Right lobe of liver (tissue), 6 donors: ENCODE measurements at regions not wholly inside any gene's neighbourhood (a gene's known extent, or its start where the extent isn't known, plus 50 kb on each side); places are given as distances from the start of the nearest gene placed in this dataset.

Experiments
- ATAC-seq, 4 donors: fragments of 200-7000 bp; cut with Tn5 transposase; one replicate each; pipeline ENCODE4 v1.9.1; 2020; ENCODE audit warnings: mild to moderate bottlenecking in 4 of 4, moderate library complexity in 4 of 4
- DNase-seq, 3 donors: peaks; one replicate each; pipeline ENCODE4 v3.0.0-alpha.2; 2020
- H3K27ac ChIP-seq, 3 donors: fragments of 200-600 bp; one replicate each; pipeline ENCODE4 v1.8.0; 2022
- H3K27me3 ChIP-seq, 2 donors: fragments of 200-600 bp; one replicate each; pipeline ENCODE4 v1.8.0; 2022
- H3K36me3 ChIP-seq, 4 donors: fragments of 200-600 bp; sonication (generic) in 1 of 4; one replicate each; pipeline versions ENCODE4 v1.5.1 to v1.8.0; 2017 to 2022; ENCODE audit warnings: control low read depth in 1 of 4
- H3K4me1 ChIP-seq, 4 donors: fragments of 200-600 bp; sonication (generic) in 1 of 4; one replicate each; pipeline versions ENCODE4 v1.5.1 to v1.8.0; 2017 to 2022; ENCODE audit warnings: control low read depth in 1 of 4
- H3K4me3 ChIP-seq, 3 donors: fragments of 200-600 bp; one replicate each; pipeline ENCODE4 v1.8.0; 2022
- H3K9me3 ChIP-seq, 4 donors: fragments of 200-600 bp; sonication (generic) in 1 of 4; one replicate each; pipeline versions ENCODE4 v1.5.1 to v1.8.0; 2017 to 2022; ENCODE audit warnings: control low read depth in 1 of 4
- CTCF ChIP-seq, 4 donors: fragments of 200-600 bp in 3 of 4; fragments of 450-650 bp in 1 of 4; IDR thresholded peaks; one replicate each; pipeline versions ENCODE4 v1.5.1 to v1.8.0; 2016 to 2022; ENCODE audit warnings: antibody characterized with exemption in 4 of 4, mild to moderate bottlenecking in 2 of 4
- POLR2A ChIP-seq: fragments of 450-650 bp; IDR thresholded peaks from one replicate; pipeline ENCODE4 v1.6.1; 2017; ENCODE audit warnings: antibody characterized with exemption, mild to moderate bottlenecking
- WGBS: methylation state at CpG from one replicate; pipeline ENCODE4 v1.1.6; 2018; ENCODE audit warnings: low coverage, low lambda C conversion rate; ENCODE audit not compliant: insufficient coverage; ENCODE audit errors: missing lambda C conversion rate; 5-methylcytosine and 5-hydroxymethylcytosine counted together
- intact Hi-C, 2 donors: fragments of 100-400 bp; cut with DNase I; formaldehyde crosslinking; loops; one replicate each; pipeline versions ENCODE4 v1.11.2 to v1.14.1; 2022
- donor health status: DM: no; HTN: yes; CAD: no.
- donor health status: DM: no; HTN: no; CAD: no.
- donor health status: DM: no; HTN: no; CAD: no.
- donor health status: DM: no; HTN: yes; CAD: no.
- donor health status: DM: no; HTN: yes; CAD: no.

- WGBS, result 68% methylated on average over 8 of the region's 8 CpGs
- no peaks in the 10 kb centered on the region for H3K9me3 ChIP-seq
- no peak overlapping the region for H3K27ac ChIP-seq
Observed at GRCh38 chr11:19328586-19329311, 88.0 kb upstream of the E2F8 start.

GRCh38 chr11:19327280-19327679, 86.5 kb upstream of the E2F8 start:
- no peaks in the 10 kb centered on the region for H3K9me3 ChIP-seq
- peaks cover 0 to 5% (median 2%) of the 10 kb centered on the region in 4 donors for H3K4me1 ChIP-seq
- no peaks in the 10 kb centered on the region for H3K36me3 ChIP-seq
- no peak overlapping the region for H3K4me3 ChIP-seq
- ATAC-seq, result no peak
- TF ChIP-seq CTCF (IDR thresholded peaks at IDR 0.05) (no peak), POLR2A (no peak)
- no peaks in the 10 kb centered on the region for H3K27me3 ChIP-seq
- intact Hi-C loops, result no loop called here
- DNase-seq, result no peak
- H3K27ac ChIP-seq, result no peak overlapping the region
- WGBS, result 78% methylated on average over 3 of the region's 3 CpGs

More at GRCh38 chr11:19328586-19329311, 88.0 kb upstream of the E2F8 start:
- TF ChIP-seq CTCF (IDR thresholded peaks at IDR 0.05) (no peak), POLR2A (no peak)
- peaks cover 0 to 5% (median 2%) of the 10 kb centered on the region in 4 donors for H3K4me1 ChIP-seq
- no peaks in the 10 kb centered on the region for H3K27me3 ChIP-seq
- H3K4me3 ChIP-seq, result no peak overlapping the region
- no peaks in the 10 kb centered on the region for H3K36me3 ChIP-seq
- DNase-seq (no peak), ATAC-seq (no peak)
- intact Hi-C loops, result no loop called here

- Histone ChIP-seq H3K9me3 (no peaks in the 10 kb centered on the region), H3K4me3 (no peak overlapping the region), H3K36me3 (no peaks in the 10 kb centered on the region), H3K27me3 (no peaks in the 10 kb centered on the region), H3K4me1 (peaks cover 0 to 5% (median 2%) of the 10 kb centered on the region in 4 donors), H3K27ac (no peak overlapping the region)
- no peak for TF ChIP-seq POLR2A
- peak; percentile 41 to 52 (median 48) for TF ChIP-seq CTCF (IDR thresholded peaks at IDR 0.05)
- intact Hi-C loops, result no loop called here
- WGBS, result 10% methylated on average over 1 of the region's 1 CpG
- DNase-seq (no peak), ATAC-seq (peak; percentile 87 to 97 (median 92))
Observed at GRCh38 chr11:19326499-19326898, 85.8 kb upstream of the E2F8 start.

GRCh38 chr11:19323502-19323901, 82.8 kb upstream of the E2F8 start:
- Histone ChIP-seq H3K27ac (no peak overlapping the region), H3K27me3 (no peaks in the 10 kb centered on the region), H3K36me3 (no peaks in the 10 kb centered on the region), H3K4me1 (peaks cover 0 to 5% (median 2%) of the 10 kb centered on the region in 4 donors), H3K9me3 (no peaks in the 10 kb centered on the region), H3K4me3 (no peak overlapping the region)
- peak in 2 of 4 donors; percentile 18 to 26 for ATAC-seq
- DNase-seq, result no peak
- intact Hi-C loops, result no loop called here
- peak in 1 of 4 donors; percentile 23 for TF ChIP-seq CTCF (IDR thresholded peaks at IDR 0.05)
- TF ChIP-seq POLR2A, result no peak
